H1 (cell line): ENCODE measurements at regions not wholly inside any gene's neighbourhood (a gene's known extent, or its start where the extent isn't known, plus 50 kb on each side); places are given as distances from the start of the nearest gene placed in this dataset.

ENCODE experiments used
- CTCF ChIA-PET: fragments of 300-600 bp; sonication (Branson Sonifier 250); formaldehyde crosslinking; loops from one replicate; lab custom pipeline; 2021; ENCODE audit not compliant: partially characterized antibody; lab: Charles Lee
- POLR2A ChIA-PET: fragments of 300-600 bp; sonication (Branson Sonifier 250); formaldehyde crosslinking; loops from one replicate; lab custom pipeline; 2021; ENCODE audit warnings: inconsistent platforms; ENCODE audit not compliant: partially characterized antibody; lab: Charles Lee
- DNase-seq, 2 experiments: peaks; one replicate each; pipeline versions ENCODE4 v3.0.0 to v3.0.0-alpha.2; 2010 to 2022; ENCODE audit warnings: low spot score in 2 of 2, low read depth in 1 of 2, mixed read lengths in 1 of 2
- FAIRE-seq: peaks from 2 replicates; lab custom pipeline; 2011; peaks lifted over from hg19 to GRCh38; lab: Jason Lieb, UNC
- H2AFZ ChIP-seq: 2 replicates; pipeline ENCODE4 v1.8.1; 2012; ENCODE audit warnings: low read length, inconsistent platforms
- H2AK5ac ChIP-seq: 2 replicates; pipeline ENCODE4 v1.6.1; 2013; ENCODE audit warnings: low read depth, low read length
- H2BK120ac ChIP-seq: replicated peaks from 2 replicates; pipeline ENCODE3; 2013; ENCODE audit warnings: low read depth, low read length, inconsistent platforms
- H2BK12ac ChIP-seq: 2 replicates; pipeline ENCODE4 v1.6.1; 2013; ENCODE audit warnings: low read depth, low read length
- H2BK15ac ChIP-seq: 2 replicates; pipeline ENCODE4 v1.6.1; 2013; ENCODE audit warnings: low read length
- H2BK20ac ChIP-seq: 2 replicates; pipeline ENCODE4 v1.6.1; 2013; ENCODE audit warnings: low read length
- H2BK5ac ChIP-seq: 2 replicates; pipeline ENCODE4 v1.6.1; 2013; ENCODE audit warnings: low read depth, low read length
- H3K14ac ChIP-seq: 2 replicates; pipeline ENCODE4 v1.6.1; 2013; ENCODE audit warnings: inconsistent platforms; ENCODE audit not compliant: insufficient read length
- H3K18ac ChIP-seq: 2 replicates; pipeline ENCODE4 v1.6.1; 2013; ENCODE audit warnings: low read length; ENCODE audit errors: extremely low read depth
- H3K23ac ChIP-seq: 2 replicates; pipeline ENCODE4 v1.6.1; 2013; ENCODE audit warnings: inconsistent platforms; ENCODE audit not compliant: insufficient read length
- H3K23me2 ChIP-seq: 2 replicates; pipeline ENCODE4 v1.6.1; 2013; ENCODE audit warnings: low read depth, low read length
- H3K27ac ChIP-seq: 2 replicates; pipeline ENCODE4 v1.6.1; 2011; ENCODE audit warnings: low read depth, low read length, inconsistent platforms
- H3K27me3 ChIP-seq, 4 experiments: replicated peaks in 1 of 4; 1 replicate in 1 of 4; 2 replicates in 3 of 4; pipeline versions ENCODE4 v1.6.1 to v1.8.1; 2011 to 2013; ENCODE audit warnings: low read length in 3 of 4, mild to moderate bottlenecking in 3 of 4, inconsistent platforms in 2 of 4, mixed read lengths in 2 of 4, moderate library complexity in 1 of 4; ENCODE audit not compliant: control insufficient read depth in 3 of 4, insufficient read depth in 3 of 4; ENCODE audit errors: extremely low read depth in 1 of 4
- H3K36me3 ChIP-seq, 4 experiments: 2 replicates each; pipeline versions ENCODE4 v1.6.1 to v1.8.1; 2011 to 2013; ENCODE audit warnings: mild to moderate bottlenecking in 4 of 4, low read length in 3 of 4, moderate library complexity in 2 of 4, control low read depth in 1 of 4, inconsistent platforms in 1 of 4; ENCODE audit not compliant: insufficient read depth in 4 of 4, control insufficient read depth in 2 of 4
- H3K4ac ChIP-seq: replicated peaks from 2 replicates; pipeline ENCODE3; 2013; ENCODE audit warnings: low read length, low read depth, mixed read lengths, inconsistent platforms; ENCODE audit not compliant: insufficient read length
- H3K4me1 ChIP-seq, 4 experiments: replicated peaks in 1 of 4; 1 replicate in 1 of 4; 2 replicates in 3 of 4; pipeline versions ENCODE4 v1.6.1 to v1.8.1; 2011 to 2013; ENCODE audit warnings: low read length in 3 of 4, inconsistent platforms in 2 of 4, mixed read lengths in 1 of 4; ENCODE audit not compliant: insufficient read depth in 4 of 4, control insufficient read depth in 3 of 4
- H3K4me2 ChIP-seq, 2 experiments: 2 replicates each; pipeline versions ENCODE4 v1.6.1 to v1.8.1; 2011 to 2013; ENCODE audit warnings: low read depth in 2 of 2, low read length in 2 of 2, control low read depth in 1 of 2, inconsistent platforms in 1 of 2, mild to moderate bottlenecking in 1 of 2; ENCODE audit not compliant: insufficient read depth in 1 of 2
- H3K4me3 ChIP-seq, 4 experiments: fragments of 200-600, 300-600 bp in 1 of 4; sonication (generic), shearing (Covaris generic), sonication (Bioruptor Twin) in 1 of 4; 2 replicates each; pipeline versions ENCODE4 v1.5.1 to v1.8.1; 2011 to 2016; ENCODE audit warnings: low read length in 4 of 4, low read depth in 3 of 4, control low read depth in 2 of 4, inconsistent platforms in 2 of 4, mild to moderate bottlenecking in 2 of 4, mixed read lengths in 1 of 4, moderate library complexity in 1 of 4; ENCODE audit not compliant: insufficient read depth in 2 of 4; ENCODE audit errors: extremely low read depth in 1 of 4
- H3K56ac ChIP-seq: replicated peaks from 2 replicates; pipeline ENCODE3; 2013; ENCODE audit warnings: low read depth, mild to moderate bottlenecking, mixed read lengths, low read length, inconsistent platforms; ENCODE audit not compliant: insufficient read length
- H3K79me1 ChIP-seq: 2 replicates; pipeline ENCODE4 v1.6.1; 2013; ENCODE audit warnings: low read depth, low read length, control low read depth
- H3K79me2 ChIP-seq, 2 experiments: 2 replicates each; pipeline versions ENCODE4 v1.6.1 to v1.8.1; 2012 to 2013; ENCODE audit warnings: low read length in 2 of 2, mild to moderate bottlenecking in 2 of 2, inconsistent platforms in 1 of 2; ENCODE audit not compliant: insufficient read depth in 2 of 2, control insufficient read depth in 1 of 2
- H3K9ac ChIP-seq, 4 experiments: replicated peaks in 1 of 4; 1 replicate in 1 of 4; 2 replicates in 3 of 4; pipeline versions ENCODE4 v1.6.1 to v1.8.1; 2011 to 2013; ENCODE audit warnings: low read depth in 3 of 4, low read length in 3 of 4, control low read depth in 2 of 4, mild to moderate bottlenecking in 2 of 4, moderate library complexity in 2 of 4, inconsistent platforms in 1 of 4; ENCODE audit errors: extremely low read depth in 1 of 4
- H3K9me3 ChIP-seq, 2 experiments: 2 replicates each; pipeline versions ENCODE4 v1.6.1 to v1.8.1; 2012 to 2013; ENCODE audit warnings: mild to moderate bottlenecking in 2 of 2, moderate library complexity in 2 of 2, control low read depth in 1 of 2, inconsistent platforms in 1 of 2, low read depth in 1 of 2, low read length in 1 of 2, mixed read lengths in 1 of 2; ENCODE audit not compliant: insufficient read depth in 2 of 2
- H4K20me1 ChIP-seq, 2 experiments: replicated peaks in 1 of 2; 2 replicates each; pipeline versions ENCODE3 to v1.8.1; 2011 to 2013; ENCODE audit warnings: inconsistent platforms in 2 of 2, low read length in 2 of 2, mild to moderate bottlenecking in 1 of 2; ENCODE audit not compliant: insufficient read depth in 2 of 2, control insufficient read depth in 1 of 2
- H4K5ac ChIP-seq: 2 replicates; pipeline ENCODE4 v1.6.1; 2013; ENCODE audit warnings: low read length, low read depth, mixed read lengths, inconsistent platforms; ENCODE audit not compliant: insufficient read length
- H4K8ac ChIP-seq: 2 replicates; pipeline ENCODE4 v1.8.0; 2013; ENCODE audit warnings: mild to moderate bottlenecking, moderate library complexity, low read length, inconsistent platforms; ENCODE audit not compliant: insufficient read depth; ENCODE audit errors: extremely low read depth
- H4K91ac ChIP-seq: replicated peaks from 2 replicates; pipeline ENCODE3; 2013; ENCODE audit warnings: low read length, mixed read lengths, inconsistent platforms; ENCODE audit not compliant: insufficient read length
- CHD1 ChIP-seq: IDR thresholded peaks from 2 replicates; pipeline ENCODE4 v1.6.1; 2012; ENCODE audit warnings: low read depth, low read length, improper control_type of control experiment
- GTF2F1 ChIP-seq: IDR thresholded peaks from 2 replicates; pipeline ENCODE4 v1.6.1; 2012; ENCODE audit warnings: low read depth, low read length, improper control_type of control experiment, borderline replicate concordance
- JUN ChIP-seq: IDR thresholded peaks from 2 replicates; pipeline ENCODE4 v1.6.1; 2011; ENCODE audit warnings: low read depth, mild to moderate bottlenecking, improper control_type of control experiment, low read length
- POU5F1 ChIP-seq: IDR thresholded peaks from 2 replicates; pipeline ENCODE4 v1.6.1; 2011; ENCODE audit warnings: low read depth, mild to moderate bottlenecking, low read length, moderate library complexity
- RAD21 ChIP-seq, 2 experiments: IDR thresholded peaks in 1 of 2; conservative IDR thresholded peaks in 1 of 2; 2 replicates each; pipeline ENCODE4 v1.6.1; 2011; ENCODE audit warnings: low read depth in 2 of 2, low read length in 2 of 2, improper control_type of control experiment in 1 of 2, inconsistent platforms in 1 of 2, mild to moderate bottlenecking in 1 of 2, moderate library complexity in 1 of 2
- WGBS, 2 experiments: shearing (Covaris generic) in 1 of 2; methylation state at CpG; one replicate each; pipeline versions ENCODE4 v1.1.6 to v1.1.7; 2013 to 2015; ENCODE audit warnings: low lambda C conversion rate in 2 of 2, mixed read lengths in 2 of 2, inconsistent platforms in 1 of 2, low coverage in 1 of 2, missing lambda C conversion rate in 1 of 2; ENCODE audit not compliant: insufficient replicate concordance in 2 of 2, insufficient coverage in 1 of 2, insufficient read length in 1 of 2; ENCODE audit errors: extremely low coverage in 1 of 2, missing lambda C conversion rate in 1 of 2; 5-methylcytosine and 5-hydroxymethylcytosine counted together

DNA sequence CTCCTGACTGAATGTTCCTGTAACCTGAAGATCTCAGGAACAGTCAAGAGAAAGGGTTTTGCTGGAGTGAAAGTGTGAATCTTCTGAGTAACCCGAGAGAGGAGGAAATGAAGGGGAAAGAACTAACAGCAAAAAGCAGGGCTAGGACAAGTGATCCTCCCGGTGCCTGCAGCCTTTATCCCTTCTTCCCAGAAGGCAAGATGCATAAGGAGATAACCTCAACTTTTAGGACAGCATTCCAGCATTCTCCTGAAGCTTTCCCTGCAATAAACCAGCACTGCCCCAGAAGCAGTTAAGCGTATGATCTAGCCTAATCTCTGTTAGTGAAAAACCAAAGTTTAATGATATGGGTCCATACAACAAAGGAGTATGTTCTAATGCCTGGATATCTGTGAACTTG, 298.8 kb downstream of the MEX3B start:
- FAIRE-seq: no peak
- POLR2A ChIA-PET: no interaction called here
- 73% methylated on average over 3 of the region's 3 CpGs; no CpG with 5 or more reads in 1 of the 2 experiments for WGBS, 2 experiments

More for the DNA sequence above, 298.8 kb downstream of the MEX3B start:
- Histone ChIP-seq H3K23me2 (no peaks in the 10 kb centered on the region), H3K14ac (no peak overlapping the region), H3K4ac (no peak overlapping the region), H3K4me1 (peaks cover 0 to 17% (median 5%) of the 10 kb centered on the region in 4 experiments; a peak in 3 of 7 replicates), H2AK5ac (no peak overlapping the region), H3K36me3 (no peaks in the 10 kb centered on the region), H3K18ac (no peak overlapping the region), H2BK12ac (no peak overlapping the region), H2BK20ac (no peak overlapping the region), H3K27ac (no peak overlapping the region), H4K5ac (no peak overlapping the region), H3K9ac (no peak overlapping the region), H3K27me3 (no peaks in the 10 kb centered on the region), H4K20me1 (peaks cover 0 to 3% of the 10 kb centered on the region in 2 experiments), H3K4me3 (no peak overlapping the region), H2BK120ac (no peak overlapping the region), H4K91ac (no peak overlapping the region), H2BK5ac (no peak overlapping the region), H2AFZ (no peak overlapping the region), H4K8ac (no peak overlapping the region), H2BK15ac (no peak overlapping the region), H3K56ac (no peak overlapping the region), H3K23ac (no peak overlapping the region), H3K9me3 (no peaks in the 10 kb centered on the region), H3K79me1 (peaks cover 9% of the 10 kb centered on the region; the same call in 1 of the 2 replicates), H3K4me2 (no peak overlapping the region), H3K79me2 (no peaks in the 10 kb centered on the region)
- no peak for TF ChIP-seq JUN
- TF ChIP-seq RAD21 (IDR thresholded peaks at IDR 0.05 in 1 of 2, conservative IDR thresholded peaks at IDR 0.05 in 1 of 2; ENCODE audit: low read depth in 2 of 2, low read length in 2 of 2): no peak
- TF ChIP-seq CHD1: no peak
- TF ChIP-seq GTF2F1: no peak
- no peak for TF ChIP-seq POU5F1
- CTCF ChIA-PET: interaction anchor here (0.5 kb wide), 1 partner anchor 22 kb away, joined by 3 read pairs; no protein-coding TSS in a partner anchor
- no peak for DNase-seq
